ENCODE measurements at regions not wholly inside any gene's neighbourhood (a gene's known extent, or its start where the extent isn't known, plus 50 kb on each side); places are given as distances from the start of the nearest gene placed in this dataset.

DNA sequence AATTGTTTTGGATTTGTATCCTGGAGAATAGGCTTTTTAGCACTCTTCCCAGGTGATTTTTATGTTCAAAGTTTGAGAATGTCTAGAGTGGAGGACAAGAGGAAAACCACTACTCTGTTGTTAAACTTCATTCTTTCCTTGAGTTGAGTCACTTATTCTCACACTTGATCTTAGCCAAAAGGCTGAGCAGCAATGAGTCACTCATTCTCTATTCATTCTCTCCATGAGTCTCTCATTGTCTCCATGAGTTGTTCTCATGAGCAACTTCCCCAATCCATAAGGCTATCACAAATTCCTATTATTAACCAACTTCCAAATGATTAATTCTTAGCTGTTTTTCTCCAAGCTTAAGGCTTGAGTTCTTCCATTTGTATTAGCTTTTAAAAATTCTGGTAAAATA, 1393.3 kb downstream of the CDH8 start:
- no peak for FAIRE-seq
- no peaks in the 10 kb centered on the region for H3K36me3 ChIP-seq (ENCODE audit: control insufficient read depth, insufficient read depth, low read length)
- ATAC-seq = no peak
- no peak overlapping the region for H2AFZ ChIP-seq (ENCODE audit: low read depth, low read length)
- CTCF ChIA-PET (ENCODE audit: low intra/inter-chr PET ratio) = no interaction called here
- DNase-seq (ENCODE audit: extremely low read depth in 1 of 4, low spot score in 3 of 4) = no peak
- no peak for TF ChIP-seq CTBP1 (IDR thresholded peaks at IDR 0.05; ENCODE audit: borderline replicate concordance)
- no peak for TF ChIP-seq ZNF695 (CRISPR knock-in tag; IDR thresholded peaks at IDR 0.05)
- no peaks in the 10 kb centered on the region for H3K9me1 ChIP-seq (ENCODE audit: control insufficient read depth, insufficient read depth, low read length)
- no peak overlapping the region for H3K27ac ChIP-seq (ENCODE audit: extremely low read depth, low read depth, low read length)
- H3K4me1 ChIP-seq (replicated peaks in 1 of 2; ENCODE audit: control insufficient read depth in 2 of 2, insufficient read depth in 2 of 2, low read length in 2 of 2) = no peaks in the 10 kb centered on the region
- H3K4me3 ChIP-seq = no peak overlapping the region
- H3K79me2 ChIP-seq (ENCODE audit: control insufficient read depth, insufficient read depth, low read length) = no peaks in the 10 kb centered on the region
- no peaks in the 10 kb centered on the region for H3K9me3 ChIP-seq (replicated peaks; ENCODE audit: control insufficient read depth, insufficient read depth, low read depth, low read length)
- no peaks in the 10 kb centered on the region for H4K20me1 ChIP-seq (replicated peaks; ENCODE audit: control insufficient read depth, insufficient read depth, low read length)
- POLR2A ChIA-PET = interaction anchor here (0.6 kb wide), 1 partner anchor 14 kb away, joined by 3 read pairs; no protein-coding TSS in a partner anchor
- no peak overlapping the region for H3K4me2 ChIP-seq (ENCODE audit: insufficient read depth, low read length)
- no peak overlapping the region for H3K9ac ChIP-seq (ENCODE audit: insufficient read depth in 1 of 2, low read depth in 2 of 2, low read length in 2 of 2)
- in situ Hi-C loops (cut with MboI) = no loop called here
- BruUV-seq (replicated peaks) = no TSS peak
- no peaks in the 10 kb centered on the region for H3K27me3 ChIP-seq (ENCODE audit: control insufficient read depth in 2 of 2, insufficient read depth in 2 of 2, low read length in 2 of 2)
- intact Hi-C loops (cut with micrococcal nuclease) = no loop called here

DNA sequence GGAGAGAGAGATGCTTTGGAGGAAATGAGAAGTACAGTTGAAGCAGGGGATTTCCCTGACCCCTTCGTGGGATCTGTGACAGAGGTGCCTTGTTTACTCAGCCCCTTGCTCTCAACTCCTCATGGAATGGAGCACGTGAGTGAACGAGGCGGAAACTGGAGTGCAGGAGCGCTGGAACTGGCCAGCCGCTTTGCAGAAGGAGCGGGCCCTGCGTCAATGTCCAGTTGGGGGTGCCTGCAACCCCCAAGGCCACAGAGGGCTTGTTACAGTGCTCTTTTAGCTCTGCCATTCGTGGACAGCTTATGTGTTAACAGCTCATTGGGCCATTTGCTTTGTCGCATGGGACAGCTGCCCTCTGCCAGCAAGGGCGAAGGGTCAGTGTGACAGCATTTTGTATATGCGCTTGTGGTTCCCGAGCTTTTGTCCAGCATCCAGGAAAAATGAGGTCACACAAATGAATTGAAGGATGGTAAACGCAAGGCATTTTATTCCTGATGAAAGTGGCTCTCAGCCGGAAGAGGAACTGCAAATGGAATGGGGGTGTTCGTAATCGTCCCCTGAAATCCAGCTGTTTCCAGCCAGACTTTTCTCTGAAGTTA, 1395.1 kb downstream of the CDH8 start:
- no peaks in the 10 kb centered on the region for H3K4me1 ChIP-seq (replicated peaks in 1 of 2; ENCODE audit: control insufficient read depth in 2 of 2, insufficient read depth in 2 of 2, low read length in 2 of 2)
- H3K27me3 ChIP-seq (ENCODE audit: control insufficient read depth in 2 of 2, insufficient read depth in 2 of 2, low read length in 2 of 2) = no peaks in the 10 kb centered on the region
- intact Hi-C loops (cut with micrococcal nuclease) (no loop called here), in situ Hi-C loops (cut with MboI) (no loop called here)
- no peaks in the 10 kb centered on the region for H3K9me3 ChIP-seq (replicated peaks; ENCODE audit: control insufficient read depth, insufficient read depth, low read depth, low read length)
- no TSS peak for BruUV-seq (replicated peaks)
- TF ChIP-seq STAT5A (IDR thresholded peaks at IDR 0.05; ENCODE audit: borderline replicate concordance, low read length) (no peak), ELF2 (CRISPR knock-in tag; IDR thresholded peaks at IDR 0.05) (no peak), ZNF197 (CRISPR knock-in tag; IDR thresholded peaks at IDR 0.05; ENCODE audit: low read depth) (no peak), ZNF316 (IDR thresholded peaks at IDR 0.05) (no peak), NFE2L1 (tag; IDR thresholded peaks at IDR 0.05; ENCODE audit: borderline replicate concordance, low read depth) (no peak), POLR2AphosphoS2 (IDR thresholded peaks at IDR 0.05; ENCODE audit: low read length) (no peak)
- TF ChIP-seq, protein P1, sequence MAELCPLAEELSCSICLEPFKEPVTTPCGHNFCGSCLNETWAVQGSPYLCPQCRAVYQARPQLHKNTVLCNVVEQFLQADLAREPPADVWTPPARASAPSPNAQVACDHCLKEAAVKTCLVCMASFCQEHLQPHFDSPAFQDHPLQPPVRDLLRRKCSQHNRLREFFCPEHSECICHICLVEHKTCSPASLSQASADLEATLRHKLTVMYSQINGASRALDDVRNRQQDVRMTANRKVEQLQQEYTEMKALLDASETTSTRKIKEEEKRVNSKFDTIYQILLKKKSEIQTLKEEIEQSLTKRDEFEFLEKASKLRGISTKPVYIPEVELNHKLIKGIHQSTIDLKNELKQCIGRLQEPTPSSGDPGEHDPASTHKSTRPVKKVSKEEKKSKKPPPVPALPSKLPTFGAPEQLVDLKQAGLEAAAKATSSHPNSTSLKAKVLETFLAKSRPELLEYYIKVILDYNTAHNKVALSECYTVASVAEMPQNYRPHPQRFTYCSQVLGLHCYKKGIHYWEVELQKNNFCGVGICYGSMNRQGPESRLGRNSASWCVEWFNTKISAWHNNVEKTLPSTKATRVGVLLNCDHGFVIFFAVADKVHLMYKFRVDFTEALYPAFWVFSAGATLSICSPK (IDR thresholded peaks at IDR 0.05; ENCODE audit: borderline replicate concordance) = no peak
- TF ChIP-seq, protein P2, sequence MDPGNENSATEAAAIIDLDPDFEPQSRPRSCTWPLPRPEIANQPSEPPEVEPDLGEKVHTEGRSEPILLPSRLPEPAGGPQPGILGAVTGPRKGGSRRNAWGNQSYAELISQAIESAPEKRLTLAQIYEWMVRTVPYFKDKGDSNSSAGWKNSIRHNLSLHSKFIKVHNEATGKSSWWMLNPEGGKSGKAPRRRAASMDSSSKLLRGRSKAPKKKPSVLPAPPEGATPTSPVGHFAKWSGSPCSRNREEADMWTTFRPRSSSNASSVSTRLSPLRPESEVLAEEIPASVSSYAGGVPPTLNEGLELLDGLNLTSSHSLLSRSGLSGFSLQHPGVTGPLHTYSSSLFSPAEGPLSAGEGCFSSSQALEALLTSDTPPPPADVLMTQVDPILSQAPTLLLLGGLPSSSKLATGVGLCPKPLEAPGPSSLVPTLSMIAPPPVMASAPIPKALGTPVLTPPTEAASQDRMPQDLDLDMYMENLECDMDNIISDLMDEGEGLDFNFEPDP (CRISPR knock-in tag; IDR thresholded peaks at IDR 0.05) = no peak
- H3K9me1 ChIP-seq (ENCODE audit: control insufficient read depth, insufficient read depth, low read length) = no peaks in the 10 kb centered on the region
- FAIRE-seq (no peak), DNase-seq (ENCODE audit: extremely low read depth in 1 of 4, low spot score in 3 of 4) (no peak), ATAC-seq (no peak)
- H2AFZ ChIP-seq (ENCODE audit: low read depth, low read length) = no peak overlapping the region
- no peak overlapping the region for H3K9ac ChIP-seq (ENCODE audit: insufficient read depth in 1 of 2, low read depth in 2 of 2, low read length in 2 of 2)
- H3K36me3 ChIP-seq (ENCODE audit: control insufficient read depth, insufficient read depth, low read length) = no peaks in the 10 kb centered on the region
- H3K4me3 ChIP-seq = no peak overlapping the region
- WGBS (ENCODE audit: insufficient coverage, low coverage, missing lambda C conversion rate) = 2% methylated on average over 17 of the region's 17 CpGs
- CTCF ChIA-PET (ENCODE audit: low intra/inter-chr PET ratio) = no interaction called here
- no peak overlapping the region for H3K27ac ChIP-seq (ENCODE audit: extremely low read depth, low read depth, low read length)
- H3K4me2 ChIP-seq (ENCODE audit: insufficient read depth, low read length) = no peak overlapping the region
- no peaks in the 10 kb centered on the region for H4K20me1 ChIP-seq (replicated peaks; ENCODE audit: control insufficient read depth, insufficient read depth, low read length)
- no peaks in the 10 kb centered on the region for H3K79me2 ChIP-seq (ENCODE audit: control insufficient read depth, insufficient read depth, low read length)
- POLR2A ChIA-PET = no interaction called here
